Endothelial cell of umbilical vein (primary cell): ENCODE measurements at regions not wholly inside any gene's neighbourhood (a gene's known extent, or its start where the extent isn't known, plus 50 kb on each side); places are given as distances from the start of the nearest gene placed in this dataset.

ENCODE experiments used
- BruUV-seq: library from RNA; stranded (reverse); fragments of 400-500 nt; replicated peaks from 2 replicates; lab custom pipeline; 2021; lab: Mats Ljungman, UMichigan
- CTCF ChIA-PET: fragments of 300-600, 350-600 bp; sonication (Branson Sonifier 250); formaldehyde crosslinking; loops from one replicate; lab custom pipeline; 2021; ENCODE audit warnings: antibody characterized with exemption, inconsistent platforms; lab: Charles Lee
- POLR2A ChIA-PET: fragments of 300-600, 350-600 bp; sonication (Branson Sonifier 250); formaldehyde crosslinking; loops from one replicate; lab custom pipeline; 2021; ENCODE audit warnings: antibody characterized with exemption, inconsistent platforms; lab: Charles Lee
- DNase-seq: peaks from one replicate; pipeline ENCODE4 v3.0.0-alpha.2; 2011; ENCODE audit warnings: low read depth, low spot score
- FAIRE-seq: peaks from 2 replicates; lab custom pipeline; 2011; peaks lifted over from hg19 to GRCh38; lab: Jason Lieb, UNC
- H2AFZ ChIP-seq: 2 replicates; pipeline ENCODE4 v1.6.0; 2012; ENCODE audit warnings: low read depth, low read length, control low read depth, inconsistent platforms
- H3K27ac ChIP-seq: 2 replicates; pipeline ENCODE4 v1.5.1; 2011; ENCODE audit warnings: low read depth, mild to moderate bottlenecking, control low read depth, low read length, moderate library complexity; ENCODE audit not compliant: insufficient read depth
- H3K27me3 ChIP-seq, 2 experiments: 2 replicates each; pipeline versions ENCODE4 v1.6.0 to v1.6.1; 2011; ENCODE audit warnings: low read length in 2 of 2, mixed read lengths in 1 of 2; ENCODE audit not compliant: control insufficient read depth in 2 of 2, insufficient read depth in 2 of 2
- H3K36me3 ChIP-seq, 2 experiments: 2 replicates in 1 of 2; 3 replicates in 1 of 2; pipeline ENCODE4 v1.5.1; 2011; ENCODE audit warnings: low read length in 2 of 2, mild to moderate bottlenecking in 1 of 2, moderate library complexity in 1 of 2; ENCODE audit not compliant: control insufficient read depth in 2 of 2, insufficient read depth in 2 of 2; ENCODE audit errors: extremely low read depth in 1 of 2
- H3K4me1 ChIP-seq: 3 replicates; pipeline ENCODE4 v1.5.1; 2011; ENCODE audit warnings: mild to moderate bottlenecking, low read length; ENCODE audit not compliant: control insufficient read depth, insufficient read depth; ENCODE audit errors: extremely low read depth
- H3K4me2 ChIP-seq: 2 replicates; pipeline ENCODE4 v1.6.1; 2011; ENCODE audit warnings: low read length, control low read depth, mixed read lengths; ENCODE audit not compliant: insufficient read depth
- H3K4me3 ChIP-seq, 3 experiments: fragments of 200-600 bp in 1 of 3; sonication (generic), shearing (Covaris generic) in 1 of 3; replicated peaks in 1 of 3; 2 replicates each; pipeline ENCODE4 v1.5.1; 2011 to 2016; ENCODE audit warnings: control low read depth in 3 of 3, low read length in 3 of 3, mild to moderate bottlenecking in 2 of 3, inconsistent platforms in 1 of 3, low read depth in 1 of 3, moderate library complexity in 1 of 3; ENCODE audit not compliant: insufficient read depth in 1 of 3
- H3K79me2 ChIP-seq: 2 replicates; pipeline ENCODE4 v1.6.0; 2012; ENCODE audit warnings: low read length, inconsistent platforms; ENCODE audit not compliant: control insufficient read depth, insufficient read depth
- H3K9ac ChIP-seq: replicated peaks from 2 replicates; pipeline ENCODE3; 2011; ENCODE audit warnings: low read length, control low read depth; ENCODE audit not compliant: insufficient read depth; ENCODE audit errors: extremely low read depth
- H3K9me1 ChIP-seq: replicated peaks from 3 replicates; pipeline ENCODE4 v1.6.0; 2011; ENCODE audit warnings: mild to moderate bottlenecking, low read length; ENCODE audit not compliant: control insufficient read depth, insufficient read depth; ENCODE audit errors: extremely low read depth
- H3K9me3 ChIP-seq: replicated peaks from 2 replicates; pipeline ENCODE4 v1.5.1; 2012; ENCODE audit warnings: low read length, inconsistent platforms; ENCODE audit not compliant: control insufficient read depth, insufficient read depth
- H4K20me1 ChIP-seq: replicated peaks from 2 replicates; pipeline ENCODE3; 2011; ENCODE audit warnings: mild to moderate bottlenecking, low read length; ENCODE audit not compliant: control insufficient read depth, insufficient read depth; ENCODE audit errors: extremely low read depth
- CTCF ChIP-seq, 2 donors: IDR thresholded peaks; 1 replicate in 1 of 2; 2 replicates in 1 of 2; pipeline ENCODE4 v1.5.1; 2011; ENCODE audit warnings: low read length in 2 of 2, mild to moderate bottlenecking in 2 of 2, moderate library complexity in 2 of 2, control low read depth in 1 of 2, inconsistent platforms in 1 of 2, low read depth in 1 of 2; ENCODE audit not compliant: insufficient read depth in 1 of 2; ENCODE audit errors: extremely low read depth in 1 of 2
- EZH2 ChIP-seq: IDR thresholded peaks from 2 replicates; pipeline ENCODE4 v1.6.1; 2012; ENCODE audit warnings: borderline replicate concordance, low read depth, mild to moderate bottlenecking, moderate library complexity, low read length, inconsistent platforms; ENCODE audit not compliant: severe bottlenecking
- FOS ChIP-seq: IDR thresholded peaks from 2 replicates; pipeline ENCODE4 v1.6.1; 2011; ENCODE audit warnings: mild to moderate bottlenecking, low read length, moderate library complexity, borderline replicate concordance; ENCODE audit not compliant: insufficient read depth
- GATA2 ChIP-seq: IDR thresholded peaks from 2 replicates; pipeline ENCODE4 v1.7.0; 2011; ENCODE audit warnings: low read depth, mild to moderate bottlenecking, moderate library complexity, mixed read lengths, low read length; ENCODE audit not compliant: insufficient read length, insufficient read depth
- JUN ChIP-seq: IDR thresholded peaks from 2 replicates; pipeline ENCODE4 v1.6.1; 2011; ENCODE audit warnings: borderline replicate concordance, low read depth; ENCODE audit not compliant: insufficient read length, insufficient read depth
- MAX ChIP-seq: IDR thresholded peaks from 2 replicates; pipeline ENCODE4 v1.6.1; 2011; ENCODE audit not compliant: insufficient read depth, insufficient read length
- MYC ChIP-seq: IDR thresholded peaks from one replicate; pipeline ENCODE4 v1.6.1; 2011; ENCODE audit warnings: mild to moderate bottlenecking, low read depth, low read length
- POLR2A ChIP-seq: IDR thresholded peaks from 2 replicates; pipeline ENCODE4 v1.6.1; 2012; ENCODE audit warnings: low read depth, mild to moderate bottlenecking, control low read depth, low read length
- POLR2AphosphoS5 ChIP-seq: IDR thresholded peaks from 2 replicates; pipeline ENCODE4 v1.6.1; 2012; ENCODE audit warnings: low read depth, mild to moderate bottlenecking, control low read depth, low read length, moderate library complexity; ENCODE audit not compliant: insufficient read depth
- dilution Hi-C: fragments of 300-500 bp; cut with MboI; formaldehyde crosslinking; loops from one replicate; pipeline ENCODE4 v1.15.0; 2019; ENCODE audit warnings: low sequenced_read_pairs; ENCODE audit not compliant: extremely low pct_ligation_motif_present
- intact Hi-C: fragments of 100-400 bp; cut with micrococcal nuclease; formaldehyde crosslinking; loops from one replicate; pipeline ENCODE4 v1.10.0; 2022

GRCh38 chr1:114258633-114259032, 105.0 kb upstream of the SYT6 start:
- DNase-seq (no peak), FAIRE-seq (no peak)
- H3K27me3 ChIP-seq = peaks cover 0 to 3% of the 10 kb centered on the region in 2 experiments
- no peak overlapping the region for H3K4me3 ChIP-seq
- H3K9me1 ChIP-seq = no peaks in the 10 kb centered on the region
- H3K79me2 ChIP-seq = no peaks in the 10 kb centered on the region
- no peak for TF ChIP-seq FOS
- no peak for TF ChIP-seq JUN
- no peak for TF ChIP-seq GATA2
- TF ChIP-seq POLR2AphosphoS5 = no peak
- TF ChIP-seq CTCF (IDR thresholded peaks at IDR 0.05; ENCODE audit: extremely low read depth in 1 of 2, insufficient read depth in 1 of 2, low read depth in 1 of 2, low read length in 2 of 2) = no peak
- no peak for TF ChIP-seq MAX
- no peaks in the 10 kb centered on the region for H3K36me3 ChIP-seq
- dilution Hi-C loops = no loop called here
- no TSS peak for BruUV-seq
- H3K9ac ChIP-seq = no peak overlapping the region
- H4K20me1 ChIP-seq = no peaks in the 10 kb centered on the region
- no peak overlapping the region for H3K4me2 ChIP-seq
- ChIA-PET POLR2A (no interaction called here), CTCF (no interaction called here)
- H3K27ac ChIP-seq = no peak overlapping the region
- H3K9me3 ChIP-seq = no peaks in the 10 kb centered on the region
- H2AFZ ChIP-seq = no peak overlapping the region
- no peaks in the 10 kb centered on the region for H3K4me1 ChIP-seq
- intact Hi-C loops = no loop called here

- intact Hi-C loops = no loop called here
- H3K9me3 ChIP-seq = no peaks in the 10 kb centered on the region
- H2AFZ ChIP-seq = no peak overlapping the region
- no peaks in the 10 kb centered on the region for H4K20me1 ChIP-seq
- peaks cover 0 to 3% of the 10 kb centered on the region in 2 experiments for H3K27me3 ChIP-seq
- H3K4me1 ChIP-seq = no peaks in the 10 kb centered on the region
- no TSS peak for BruUV-seq
- H3K4me3 ChIP-seq = no peak overlapping the region
- no peak overlapping the region for H3K27ac ChIP-seq
- no peaks in the 10 kb centered on the region for H3K36me3 ChIP-seq
- ChIA-PET POLR2A (no interaction called here), CTCF (no interaction called here)
- H3K9ac ChIP-seq = no peak overlapping the region
- H3K9me1 ChIP-seq = no peaks in the 10 kb centered on the region
- FAIRE-seq = no peak
- no peaks in the 10 kb centered on the region for H3K79me2 ChIP-seq
- TF ChIP-seq FOS (no peak), CTCF (IDR thresholded peaks at IDR 0.05; ENCODE audit: extremely low read depth in 1 of 2, insufficient read depth in 1 of 2, low read depth in 1 of 2, low read length in 2 of 2) (no peak), POLR2A (no peak), POLR2AphosphoS5 (no peak), JUN (no peak), EZH2 (no peak), MAX (no peak), MYC (no peak), GATA2 (no peak)
- no peak for DNase-seq
- H3K4me2 ChIP-seq = no peak overlapping the region
- dilution Hi-C loops = no loop called here
Observed at GRCh38 chr1:114258074-114258473, 104.4 kb upstream of the SYT6 start.
